DND-41 (cell line): ENCODE measurements at regions not wholly inside any gene's neighbourhood (a gene's known extent, or its start where the extent isn't known, plus 50 kb on each side); places are given as distances from the start of the nearest gene placed in this dataset.

Source experiments
- CTCF ChIP-seq: IDR thresholded peaks from 2 replicates; pipeline ENCODE4 v1.5.1; 2012; ENCODE audit warnings: borderline replicate concordance, low read length, moderate library complexity, mild to moderate bottlenecking; ENCODE audit not compliant: poor library complexity, severe bottlenecking; ENCODE audit errors: extremely low read depth
- EZH2 ChIP-seq: IDR thresholded peaks from 3 replicates; pipeline ENCODE4 v1.6.1; 2012; ENCODE audit warnings: borderline replicate concordance, low read depth, mild to moderate bottlenecking, moderate library complexity, low read length, inconsistent platforms; ENCODE audit not compliant: severe bottlenecking

GRCh38 chr3:74001436-74001835, 376.7 kb upstream of the PDZRN3 start:
- TF ChIP-seq CTCF (no peak), EZH2 (no peak)
